HG03108 (cell line): ENCODE measurements at regions not wholly inside any gene's neighbourhood (a gene's known extent, or its start where the extent isn't known, plus 50 kb on each side); places are given as distances from the start of the nearest gene placed in this dataset.

Source experiments
- ATAC-seq: cut with Tn5 transposase; IDR thresholded peaks from one replicate; pipeline ENCODE4 v1.9.1; 2021; ENCODE audit warnings: moderate library complexity; ENCODE audit not compliant: unreplicated experiment

GRCh38 chr1:55503663-55504305, 288.6 kb upstream of the USP24 start:
- no peak for ATAC-seq

DNA sequence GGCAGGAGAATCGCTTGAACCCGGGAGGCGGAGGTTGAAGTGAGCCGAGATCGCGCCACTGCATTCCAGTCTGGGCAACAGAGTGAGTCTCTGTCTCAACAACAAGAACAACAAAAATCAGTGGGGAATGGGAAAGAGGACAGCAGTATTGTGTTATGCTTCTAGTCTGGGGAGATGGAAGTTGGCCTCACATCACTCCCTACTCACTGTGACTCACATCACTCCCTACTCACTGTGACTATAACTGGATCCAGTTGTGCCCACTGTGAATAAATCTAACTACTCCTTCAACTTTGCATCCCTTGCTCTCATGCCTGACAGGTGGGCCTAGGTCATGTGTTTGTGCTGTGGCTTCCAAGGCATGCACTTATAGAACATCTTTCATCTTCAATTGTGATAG, 285.4 kb upstream of the USP24 start:
- ATAC-seq, result no peak

DNA sequence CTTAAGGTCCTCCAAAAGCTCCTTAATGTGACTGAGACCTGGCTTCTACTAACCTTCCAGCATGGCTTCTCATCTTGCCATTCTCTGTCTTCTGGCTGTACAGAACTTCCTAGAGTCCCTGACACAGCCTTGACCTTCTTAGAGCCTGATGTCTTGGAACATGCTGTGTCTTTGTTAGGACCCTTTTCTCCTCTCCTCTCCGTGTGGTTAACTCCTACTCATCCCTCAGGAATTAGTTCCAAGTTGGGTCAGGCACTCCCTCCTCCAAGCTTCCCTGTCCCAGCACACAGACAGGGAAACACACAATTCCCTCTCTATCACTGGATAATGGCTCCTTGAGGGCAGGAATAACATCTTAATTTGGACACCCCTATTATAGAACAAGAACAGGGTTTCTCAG, 275.4 kb upstream of the USP24 start:
- no peak for ATAC-seq

- no peak for ATAC-seq
Measured at GRCh38 chr1:55484173-55484572, 269.0 kb upstream of the USP24 start.

- ATAC-seq, result no peak
Measured at GRCh38 chr1:55483523-55483922, 268.4 kb upstream of the USP24 start.

GRCh38 chr1:55481634-55482033, 266.5 kb upstream of the USP24 start:
- ATAC-seq, result no peak

- no peak for ATAC-seq
Measured at GRCh38 chr1:55480029-55480795, 265.0 kb upstream of the USP24 start.

DNA sequence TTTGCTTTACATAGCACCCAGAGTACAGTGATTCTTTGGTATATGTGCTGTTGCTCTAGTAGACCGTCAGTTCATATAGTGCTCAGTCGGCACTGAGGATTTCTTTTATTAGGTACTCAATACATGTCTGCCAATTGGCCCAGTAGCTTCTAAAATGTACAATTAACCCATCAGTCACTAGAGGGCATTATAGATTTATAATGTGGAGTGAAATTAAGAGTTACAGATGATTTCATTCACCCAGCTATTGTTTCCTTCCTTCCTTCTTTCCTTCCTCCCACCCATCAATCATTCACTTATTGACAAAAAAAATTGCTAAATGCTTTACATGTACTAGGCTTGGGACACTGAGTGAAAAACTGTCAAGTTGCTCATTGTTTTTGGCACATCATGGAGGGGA, 263.6 kb upstream of the USP24 start:
- ATAC-seq, result no peak

DNA sequence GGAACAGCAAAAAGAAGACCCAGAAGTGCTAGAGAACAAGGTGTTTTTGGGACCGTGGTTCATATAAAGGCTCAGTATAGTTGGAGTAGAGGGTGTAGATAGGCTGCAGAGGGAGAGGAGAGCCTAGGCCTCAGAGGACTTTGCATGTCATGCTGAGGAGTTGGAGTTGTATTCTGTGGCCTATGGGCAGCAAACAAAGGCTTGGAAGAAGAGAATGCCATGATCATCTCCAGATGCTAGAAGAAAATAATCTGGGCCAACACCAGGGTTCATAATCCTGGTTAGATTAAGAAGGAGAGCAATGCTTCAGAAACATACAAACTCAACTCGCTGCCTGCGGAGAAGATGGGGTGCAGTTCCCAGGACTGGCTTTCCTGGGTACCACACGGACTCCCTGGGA, 262.8 kb upstream of the USP24 start:
- ATAC-seq, result no peak

DNA sequence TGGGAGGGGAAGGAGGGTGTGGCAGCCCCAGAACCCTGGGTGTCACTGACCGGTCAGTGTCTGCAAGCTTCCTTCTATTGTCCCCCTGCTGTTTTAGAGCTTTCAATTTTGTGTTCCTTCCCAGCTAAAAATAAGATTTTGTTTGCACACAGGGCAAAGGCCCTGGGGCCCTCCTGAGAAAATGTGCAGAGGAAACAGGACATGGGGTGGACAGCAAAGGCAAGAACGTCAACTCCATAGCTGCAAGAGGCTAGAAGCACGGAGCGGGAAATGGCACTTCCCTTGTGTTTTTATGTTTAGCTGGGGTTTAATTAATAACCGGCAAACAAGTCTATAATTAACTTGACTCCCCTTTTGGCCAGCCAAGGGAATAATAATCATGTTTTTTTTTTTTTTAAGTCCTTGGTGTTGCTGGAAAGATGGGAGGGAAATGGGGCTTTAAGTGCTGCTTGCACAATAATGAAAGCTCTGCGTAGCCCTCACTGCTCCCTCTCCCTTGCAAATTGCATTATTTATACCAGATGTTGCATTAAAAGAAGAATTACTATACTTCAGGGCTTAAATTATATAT, 261.4 kb upstream of the USP24 start:
- no peak for ATAC-seq

- no peak for ATAC-seq
Measured at GRCh38 chr1:55474168-55474786, 259.1 kb upstream of the USP24 start.

DNA sequence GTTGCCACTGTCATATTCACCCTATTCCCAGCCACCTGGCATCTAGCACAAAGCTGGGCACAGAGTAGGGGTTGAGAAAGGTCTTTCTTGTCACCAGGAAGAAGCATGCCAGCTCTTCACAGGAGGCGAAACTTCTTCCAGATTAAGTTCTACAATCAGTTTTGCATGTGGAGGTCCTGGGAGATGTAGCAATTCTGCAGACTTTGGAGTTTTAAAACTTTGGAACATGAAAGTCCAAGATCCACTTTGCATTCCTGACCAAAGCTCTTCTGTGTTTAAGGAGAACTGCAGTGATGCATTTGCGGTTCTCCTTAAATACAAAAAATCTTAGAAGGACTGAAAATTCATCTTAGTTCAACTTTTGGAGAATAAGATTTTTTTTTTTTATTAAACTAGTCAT, 258.5 kb upstream of the USP24 start:
- ATAC-seq, result no peak

- no peak for ATAC-seq
Measured at GRCh38 chr1:55472784-55473183, 257.6 kb upstream of the USP24 start.

DNA sequence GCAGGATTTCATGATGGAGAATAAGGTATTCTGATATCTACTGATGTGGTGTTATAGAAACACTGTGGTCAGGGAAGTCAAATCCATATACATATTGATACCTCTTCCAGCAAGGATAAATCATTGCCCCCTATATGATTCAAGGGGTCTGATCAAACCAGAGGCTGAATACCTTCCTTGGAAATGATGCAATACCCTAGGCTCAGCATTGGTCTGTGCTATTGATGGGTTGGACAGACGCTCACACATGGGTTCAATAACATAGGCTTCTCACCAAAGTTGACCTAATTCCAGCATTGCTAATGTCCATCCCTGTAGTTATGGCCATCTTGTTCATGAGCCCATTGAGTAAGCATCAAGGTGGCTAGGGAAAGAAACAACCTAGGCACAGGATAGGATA, 257.0 kb upstream of the USP24 start:
- no peak for ATAC-seq

GRCh38 chr1:55468142-55468795, 253.1 kb upstream of the USP24 start:
- no peak for ATAC-seq

- ATAC-seq, result no peak
Measured at GRCh38 chr1:55466921-55467320, 251.8 kb upstream of the USP24 start.

DNA sequence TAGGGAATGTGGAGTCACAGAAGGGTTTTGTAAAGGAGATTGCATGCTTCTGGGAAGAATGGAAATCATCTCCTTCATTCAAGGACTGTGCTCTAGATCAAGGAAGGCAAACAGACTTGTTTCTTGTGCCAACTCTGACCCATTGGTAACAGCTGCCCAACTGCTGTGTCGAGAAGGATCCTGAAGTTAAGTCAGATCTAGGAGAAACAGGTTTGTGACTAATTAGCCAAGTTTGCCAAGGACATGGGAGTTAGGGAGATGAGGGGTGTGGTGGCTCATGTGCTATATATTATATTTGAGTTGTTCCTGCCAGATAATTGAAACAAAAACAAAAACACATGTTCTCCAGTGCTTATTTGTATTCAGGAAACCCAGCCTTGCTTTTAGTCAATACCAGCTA, 251.2 kb upstream of the USP24 start:
- ATAC-seq, result no peak

DNA sequence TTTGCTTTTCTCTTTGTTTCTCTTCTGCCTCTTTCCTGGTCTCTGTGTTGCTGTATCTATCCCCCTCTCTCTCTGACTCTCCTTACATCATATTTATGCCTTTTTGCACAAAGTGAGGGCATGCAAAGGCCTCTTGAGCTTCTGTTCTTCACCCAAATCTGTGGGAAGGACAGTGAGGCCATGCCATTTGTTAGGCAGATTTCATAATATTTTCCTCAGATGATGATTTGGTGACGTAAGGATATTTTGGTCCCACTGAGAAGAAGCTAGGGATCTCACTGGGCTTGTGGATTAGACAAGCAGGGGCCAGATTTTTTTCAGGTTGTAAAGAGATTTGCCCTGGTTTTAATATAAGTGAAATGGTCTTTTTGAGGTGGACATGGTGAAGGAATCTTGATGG, 249.4 kb upstream of the USP24 start:
- no peak for ATAC-seq

- ATAC-seq, result no peak
Measured at GRCh38 chr1:55463814-55464475, 248.8 kb upstream of the USP24 start.

DNA sequence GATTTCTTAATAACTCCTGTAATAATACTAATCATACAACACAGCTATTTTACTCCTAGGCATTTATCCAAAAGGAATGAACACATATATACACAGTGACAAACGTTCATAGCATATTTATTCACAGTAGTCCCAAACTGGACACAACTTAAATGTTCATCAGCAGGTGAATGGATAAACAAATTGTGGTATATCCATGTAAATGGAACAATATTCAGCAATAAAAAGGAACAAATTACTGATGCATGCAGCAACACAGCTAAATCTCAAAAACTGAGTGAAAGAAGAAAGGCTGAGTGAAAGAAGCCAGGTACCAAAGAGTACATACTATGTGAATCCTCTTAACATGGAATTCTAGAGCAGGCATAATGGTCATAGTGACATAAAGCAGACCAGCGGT, 242.7 kb upstream of the USP24 start:
- no peak for ATAC-seq

DNA sequence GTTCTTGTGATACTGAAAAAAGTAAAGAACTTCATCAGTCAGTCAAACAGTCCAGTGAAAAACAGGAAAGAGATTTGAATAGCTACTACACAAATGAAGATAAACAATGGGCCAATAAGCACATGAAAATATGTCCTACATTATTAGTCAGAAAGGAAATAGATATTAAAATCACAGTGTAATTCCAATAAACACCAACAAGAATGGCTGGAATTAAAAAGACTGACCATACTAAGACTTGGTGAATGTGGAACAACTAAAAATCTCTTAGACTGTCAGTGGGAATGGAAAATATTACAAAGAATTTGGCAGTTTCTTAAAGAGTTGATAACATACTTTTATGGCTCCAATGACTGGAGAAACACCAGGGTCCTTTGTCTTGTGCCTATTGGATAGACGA, 241.8 kb upstream of the USP24 start:
- no peak for ATAC-seq
